HG03354 (cell line): ENCODE measurements at regions not wholly inside any gene's neighbourhood (a gene's known extent, or its start where the extent isn't known, plus 50 kb on each side); places are given as distances from the start of the nearest gene placed in this dataset.

Experiments used
- ATAC-seq: cut with Tn5 transposase; IDR thresholded peaks from one replicate; pipeline ENCODE4 v1.9.1; 2021; ENCODE audit warnings: mild to moderate bottlenecking; ENCODE audit not compliant: unreplicated experiment, poor library complexity, severe bottlenecking

- ATAC-seq: no peak
These were observed 455.0 kb upstream of the ST6GAL2 start for GRCh38 chr2:107340955-107341354.

- ATAC-seq: no peak
These were observed 463.4 kb upstream of the ST6GAL2 start for GRCh38 chr2:107349329-107349728.

- no peak for ATAC-seq
These were observed 468.2 kb upstream of the ST6GAL2 start for GRCh38 chr2:107354175-107354574.

- ATAC-seq: no peak
These were observed 468.3 kb upstream of the RGPD4 start for GRCh38 chr2:107358362-107358761.

GRCh38 chr2:107359021-107359420, 467.7 kb upstream of the RGPD4 start:
- no peak for ATAC-seq

- no peak for ATAC-seq
These were observed 464.8 kb upstream of the RGPD4 start for GRCh38 chr2:107361751-107362381.

- no peak for ATAC-seq
These were observed 463.7 kb upstream of the RGPD4 start for GRCh38 chr2:107362993-107363392.

GRCh38 chr2:107363806-107364205, 462.9 kb upstream of the RGPD4 start:
- ATAC-seq: no peak

- ATAC-seq: no peak
These were observed 462.2 kb upstream of the RGPD4 start for GRCh38 chr2:107364361-107364950.

- no peak for ATAC-seq
These were observed 452.4 kb upstream of the RGPD4 start for GRCh38 chr2:107374249-107374648.

- no peak for ATAC-seq
These were observed 449.8 kb upstream of the RGPD4 start for GRCh38 chr2:107376909-107377308.

- ATAC-seq: no peak
These were observed 445.8 kb upstream of the RGPD4 start for GRCh38 chr2:107380912-107381311.

- ATAC-seq: no peak
These were observed 443.0 kb upstream of the RGPD4 start for GRCh38 chr2:107383691-107384090.

- no peak for ATAC-seq
These were observed 442.3 kb upstream of the RGPD4 start for GRCh38 chr2:107384422-107384821.

- ATAC-seq: no peak
These were observed 440.8 kb upstream of the RGPD4 start for GRCh38 chr2:107385921-107386320.

- ATAC-seq: no peak
These were observed 434.4 kb upstream of the RGPD4 start for GRCh38 chr2:107392241-107392704.

GRCh38 chr2:107393516-107393915, 433.2 kb upstream of the RGPD4 start:
- no peak for ATAC-seq

GRCh38 chr2:107398683-107399082, 428.0 kb upstream of the RGPD4 start:
- ATAC-seq: no peak

- ATAC-seq: no peak
These were observed 424.4 kb upstream of the RGPD4 start for GRCh38 chr2:107402330-107402729.

GRCh38 chr2:107405261-107405660, 421.4 kb upstream of the RGPD4 start:
- ATAC-seq: no peak

- ATAC-seq: no peak
These were observed 419.7 kb upstream of the RGPD4 start for GRCh38 chr2:107407017-107407416.

GRCh38 chr2:107407974-107408373, 418.7 kb upstream of the RGPD4 start:
- ATAC-seq: no peak
